ENCODE measurements at regions not wholly inside any gene's neighbourhood (a gene's known extent, or its start where the extent isn't known, plus 50 kb on each side); places are given as distances from the start of the nearest gene placed in this dataset.
"Not testable (repeated sequence)": the region's sequence is repeated elsewhere in the genome, so short reads cannot be mapped to it uniquely, and the experiment has no call there.

DNA sequence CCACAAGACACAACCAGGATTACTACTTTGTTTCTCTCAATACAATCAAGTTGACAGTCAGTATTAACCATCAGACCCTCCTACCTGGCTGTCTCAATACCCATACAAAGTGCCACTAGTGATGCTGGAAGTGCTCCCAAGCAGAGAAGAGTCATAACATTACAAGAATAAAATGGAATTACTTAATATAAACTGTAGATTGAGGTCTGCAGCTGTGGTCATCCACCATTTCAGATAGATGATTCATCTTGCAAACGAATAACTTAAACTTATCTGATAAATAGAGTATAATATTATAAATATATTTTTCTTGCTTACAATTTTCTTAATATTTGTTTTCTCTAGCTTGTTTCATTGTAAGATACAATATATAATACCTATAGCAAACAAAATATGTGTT lies 1034.2 kb upstream of the PCDH10 start:
- H3K4me1 ChIP-seq = no peaks in the 10 kb centered on the region

DNA sequence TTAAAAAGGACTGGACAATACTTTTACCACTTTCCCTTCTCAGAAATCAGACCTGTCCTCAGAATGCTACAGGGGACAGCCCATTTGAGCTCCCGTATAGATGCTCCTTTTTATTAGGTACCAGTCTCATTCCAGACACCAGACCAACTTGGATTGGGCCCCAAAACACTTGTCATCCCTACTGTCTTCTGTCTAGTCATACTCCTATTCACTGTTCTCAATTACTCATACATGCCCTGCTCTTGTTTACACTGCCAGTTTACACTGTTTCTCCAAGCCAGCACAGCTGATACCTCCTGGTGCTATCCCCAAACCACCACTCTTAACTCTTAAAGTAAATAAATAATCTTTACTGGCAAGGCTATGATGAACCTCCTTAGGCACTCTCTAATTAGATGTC lies 1026.4 kb upstream of the PCDH10 start:
- H3K4me1 ChIP-seq; H3K27me3 ChIP-seq; H3K4me3 ChIP-seq; H3K36me3 ChIP-seq; H3K27ac ChIP-seq; H3K9me3 ChIP-seq; DNase-seq (ENCODE audit: low spot score): not testable (repeated sequence)

More for the DNA sequence above, 1034.2 kb upstream of the PCDH10 start:
- Histone ChIP-seq H3K36me3 (no peaks in the 10 kb centered on the region), H3K27me3 (no peaks in the 10 kb centered on the region), H3K4me3 (no peak overlapping the region), H3K9me3 (no peaks in the 10 kb centered on the region), H3K27ac (no peak overlapping the region)
- TF ChIP-seq CTCF (IDR thresholded peaks at IDR 0.05) = no peak
- no peak for DNase-seq (ENCODE audit: low spot score)

GRCh38 chr4:132123870-132124623 lies 1025.0 kb upstream of the PCDH10 start:
- H3K9me3 ChIP-seq = no peaks in the 10 kb centered on the region
- H3K36me3 ChIP-seq = no peaks in the 10 kb centered on the region
- no peak overlapping the region for H3K27ac ChIP-seq
- DNase-seq (ENCODE audit: low spot score) = no peak
- TF ChIP-seq CTCF (IDR thresholded peaks at IDR 0.05) = no peak
- H3K4me1 ChIP-seq = no peaks in the 10 kb centered on the region
- no peaks in the 10 kb centered on the region for H3K27me3 ChIP-seq
- H3K4me3 ChIP-seq = no peak overlapping the region

- no peaks in the 10 kb centered on the region for H3K4me1 ChIP-seq
- no peak overlapping the region for H3K4me3 ChIP-seq
- no peak for TF ChIP-seq CTCF (IDR thresholded peaks at IDR 0.05)
- H3K27ac ChIP-seq = no peak overlapping the region
- no peak for DNase-seq (ENCODE audit: low spot score)
- H3K36me3 ChIP-seq = no peaks in the 10 kb centered on the region
- H3K27me3 ChIP-seq = no peaks in the 10 kb centered on the region
- H3K9me3 ChIP-seq = no peaks in the 10 kb centered on the region
These were observed 1024.5 kb upstream of the PCDH10 start for GRCh38 chr4:132124624-132124974.

- H3K4me3 ChIP-seq = no peak overlapping the region
- H3K27ac ChIP-seq = no peak overlapping the region
- no peak for TF ChIP-seq CTCF (IDR thresholded peaks at IDR 0.05)
- H3K9me3 ChIP-seq = no peaks in the 10 kb centered on the region
- DNase-seq (ENCODE audit: low spot score) = no peak
- H3K4me1 ChIP-seq = no peaks in the 10 kb centered on the region
- H3K36me3 ChIP-seq = no peaks in the 10 kb centered on the region
- no peaks in the 10 kb centered on the region for H3K27me3 ChIP-seq
These were observed 1024.0 kb upstream of the PCDH10 start for GRCh38 chr4:132125131-132125530.

- Histone ChIP-seq H3K4me1 (no peaks in the 10 kb centered on the region), H3K27ac (no peak overlapping the region), H3K4me3 (no peak overlapping the region), H3K9me3 (peaks cover 0 to 5% of the 10 kb centered on the region in 2 donors), H3K36me3 (no peaks in the 10 kb centered on the region), H3K27me3 (no peaks in the 10 kb centered on the region)
- TF ChIP-seq CTCF (IDR thresholded peaks at IDR 0.05) = no peak
- no peak for DNase-seq (ENCODE audit: low spot score)
These were observed 1016.7 kb upstream of the PCDH10 start for GRCh38 chr4:132132433-132132832.

Measured in right atrium auricular region (tissue), 2 donors.